GM21515 (cell line): ENCODE measurements at regions not wholly inside any gene's neighbourhood (a gene's known extent, or its start where the extent isn't known, plus 50 kb on each side); places are given as distances from the start of the nearest gene placed in this dataset.

ENCODE experiments used
- ATAC-seq: cut with Tn5 transposase; IDR thresholded peaks from one replicate; pipeline ENCODE4 v1.9.1; 2021; ENCODE audit not compliant: unreplicated experiment

- ATAC-seq: no peak
These were observed 167.6 kb upstream of the CADPS start for GRCh38 chr3:63042833-63043232.

GRCh38 chr3:63043631-63044030 lies 168.4 kb upstream of the CADPS start:
- ATAC-seq: no peak

- no peak for ATAC-seq
These were observed 170.9 kb upstream of the CADPS start for GRCh38 chr3:63046152-63046551.

DNA sequence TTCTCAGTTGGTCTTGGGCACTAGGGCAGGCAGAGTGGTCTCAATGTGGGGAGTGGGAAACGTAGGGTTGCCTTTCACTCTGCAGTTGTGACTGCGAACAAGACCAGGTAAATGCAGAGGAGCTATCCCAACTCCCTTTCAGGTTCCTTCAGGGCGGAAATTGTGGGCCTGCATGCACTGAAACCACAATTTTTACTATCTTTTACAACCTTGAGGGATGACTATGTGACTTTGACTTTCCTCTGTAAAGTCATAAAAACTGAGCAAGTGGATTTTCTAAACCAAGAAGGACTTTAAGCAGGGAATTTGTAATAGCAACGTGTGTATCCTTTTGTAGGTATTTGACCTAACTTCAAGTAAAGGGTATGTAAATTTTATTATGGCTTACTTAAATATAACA lies 171.4 kb upstream of the CADPS start:
- no peak for ATAC-seq

- no peak for ATAC-seq
These were observed 171.9 kb upstream of the CADPS start for GRCh38 chr3:63047068-63047467.

GRCh38 chr3:63048367-63049326 lies 173.4 kb upstream of the CADPS start:
- ATAC-seq: no peak

GRCh38 chr3:63050548-63051177 lies 175.4 kb upstream of the CADPS start:
- ATAC-seq: no peak

- ATAC-seq: no peak
These were observed 176.7 kb upstream of the CADPS start for GRCh38 chr3:63051920-63052319.

GRCh38 chr3:63056932-63057331 lies 181.7 kb upstream of the CADPS start:
- ATAC-seq: no peak

DNA sequence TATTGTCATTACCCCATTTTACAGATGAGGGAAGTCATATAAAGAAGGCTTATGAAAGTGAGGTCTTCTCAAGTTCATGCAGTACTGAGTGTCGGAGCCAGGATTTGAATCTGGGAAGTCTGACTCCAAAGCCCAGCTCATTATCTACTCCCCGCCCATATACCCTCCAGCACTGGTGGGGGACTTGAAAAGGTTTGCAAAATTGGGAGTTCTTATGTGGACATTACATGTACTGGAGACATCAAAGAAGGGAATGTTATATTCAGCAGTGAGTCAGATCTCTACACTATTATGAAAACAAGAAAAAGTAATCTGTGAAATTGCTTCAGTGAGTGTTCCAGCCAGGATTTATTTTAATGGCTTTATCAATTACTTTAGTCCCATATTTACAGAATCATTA lies 185.2 kb upstream of the CADPS start:
- ATAC-seq: no peak

- ATAC-seq: no peak
These were observed 186.2 kb upstream of the CADPS start for GRCh38 chr3:63061449-63061848.

GRCh38 chr3:63064209-63064755 lies 189.1 kb upstream of the CADPS start:
- no peak for ATAC-seq

DNA sequence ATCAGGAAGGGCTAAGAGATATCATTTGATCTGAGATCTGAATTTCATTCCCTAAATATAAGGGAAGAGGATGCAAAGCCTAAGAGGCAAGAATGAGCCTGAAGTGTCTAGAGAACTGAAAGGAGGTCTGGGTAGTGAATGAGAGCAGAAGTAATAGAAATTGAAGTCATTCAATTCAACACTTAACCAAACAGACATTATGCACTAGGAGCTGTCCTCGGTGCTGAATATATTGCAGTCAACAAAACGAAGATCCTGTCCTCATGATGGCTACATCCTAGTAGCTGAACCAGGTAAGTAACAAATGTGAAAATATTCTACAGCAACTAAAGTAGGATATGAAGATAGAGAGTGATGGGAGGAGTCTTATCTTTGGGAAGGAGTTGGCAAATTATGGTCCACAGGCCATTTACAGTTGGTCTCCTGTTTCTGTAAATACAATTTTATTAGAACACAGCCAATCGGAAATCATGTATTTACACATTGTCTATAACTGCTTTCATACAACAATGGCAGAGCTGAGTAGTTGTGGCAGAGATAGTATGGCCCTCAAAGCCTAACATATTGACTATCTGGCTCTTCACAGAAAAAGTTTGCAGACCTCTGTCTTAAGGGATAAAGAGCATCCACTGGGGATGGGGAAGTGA lies 192.9 kb upstream of the CADPS start:
- no peak for ATAC-seq

GRCh38 chr3:63069806-63070475 lies 194.7 kb upstream of the CADPS start:
- no peak for ATAC-seq

- no peak for ATAC-seq
These were observed 195.2 kb upstream of the CADPS start for GRCh38 chr3:63070476-63070810.

- no peak for ATAC-seq
These were observed 201.1 kb upstream of the CADPS start for GRCh38 chr3:63076357-63076756.

DNA sequence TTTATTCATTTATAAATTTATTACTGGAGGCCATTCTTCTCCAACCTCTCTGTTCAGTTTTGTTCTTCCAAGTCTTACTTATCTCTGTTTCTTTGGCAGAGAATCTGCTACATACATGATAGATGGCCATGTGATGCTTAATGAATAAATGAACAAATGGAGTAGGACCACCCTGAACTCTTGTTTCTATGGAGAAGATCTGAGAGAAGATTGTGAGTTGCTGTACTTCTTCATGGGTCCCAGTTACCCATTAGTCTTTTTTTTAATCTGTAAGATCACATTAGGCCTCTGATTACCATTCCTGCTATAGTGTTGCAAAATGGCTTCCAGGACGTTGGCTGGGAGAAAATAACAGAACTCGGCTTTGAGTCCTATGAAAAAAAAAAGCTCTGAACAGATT lies 191.9 kb upstream of the SYNPR start:
- no peak for ATAC-seq

GRCh38 chr3:63089007-63089750 lies 188.9 kb upstream of the SYNPR start:
- no peak for ATAC-seq

DNA sequence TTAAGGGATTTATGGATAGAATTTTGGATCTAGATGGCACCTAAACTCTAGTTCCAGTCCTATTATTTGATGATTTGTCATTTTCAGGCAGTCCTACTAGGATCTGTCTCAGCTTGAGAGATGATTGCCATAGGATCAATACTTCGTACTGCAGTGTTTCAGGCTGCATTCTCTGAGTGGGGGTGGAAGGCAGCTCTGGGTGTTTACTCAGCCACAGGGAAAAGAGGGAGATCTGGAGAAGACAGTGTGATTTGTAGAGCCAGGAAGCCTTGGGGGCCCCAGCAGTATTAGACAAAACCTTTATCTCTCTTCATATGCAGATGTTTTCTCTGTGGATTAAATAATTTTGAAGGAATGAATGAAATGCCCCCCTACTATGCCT lies 188.4 kb upstream of the SYNPR start:
- no peak for ATAC-seq

- ATAC-seq: no peak
These were observed 187.5 kb upstream of the SYNPR start for GRCh38 chr3:63090656-63091055.

GRCh38 chr3:63092515-63092914 lies 185.6 kb upstream of the SYNPR start:
- no peak for ATAC-seq
